Urothelium cell line (cell line): ENCODE measurements at regions not wholly inside any gene's neighbourhood (a gene's known extent, or its start where the extent isn't known, plus 50 kb on each side); places are given as distances from the start of the nearest gene placed in this dataset.

Experiments
- DNase-seq: peaks from one replicate; pipeline ENCODE4 v3.0.0; 2011; ENCODE audit warnings: low spot score, mixed read lengths
- FAIRE-seq: peaks from 2 replicates; lab custom pipeline; 2011; peaks lifted over from hg19 to GRCh38; lab: Jason Lieb, UNC

DNA sequence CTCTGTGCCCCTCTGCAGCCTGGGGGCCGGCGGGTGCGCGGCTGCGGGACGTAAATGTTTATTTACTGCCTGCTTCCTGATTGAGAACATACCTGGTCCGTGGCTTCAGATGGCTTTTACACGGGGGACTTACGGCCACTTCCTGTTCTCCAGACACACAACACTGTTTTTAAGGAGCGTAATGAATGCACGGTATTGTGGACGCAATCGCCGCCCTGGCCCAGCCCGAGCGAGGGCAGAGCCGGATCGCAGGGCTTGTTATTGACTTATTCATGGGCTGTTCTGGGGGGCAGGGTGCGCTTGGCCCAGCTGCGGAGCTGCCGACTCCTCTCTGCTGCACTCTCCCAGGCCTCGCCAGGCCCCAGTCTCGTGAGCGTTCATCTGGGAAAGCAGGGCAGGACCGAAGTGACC is 52.8 kb upstream of the ACTRT2 start:
- DNase-seq (no peak), FAIRE-seq (no peak)

DNA sequence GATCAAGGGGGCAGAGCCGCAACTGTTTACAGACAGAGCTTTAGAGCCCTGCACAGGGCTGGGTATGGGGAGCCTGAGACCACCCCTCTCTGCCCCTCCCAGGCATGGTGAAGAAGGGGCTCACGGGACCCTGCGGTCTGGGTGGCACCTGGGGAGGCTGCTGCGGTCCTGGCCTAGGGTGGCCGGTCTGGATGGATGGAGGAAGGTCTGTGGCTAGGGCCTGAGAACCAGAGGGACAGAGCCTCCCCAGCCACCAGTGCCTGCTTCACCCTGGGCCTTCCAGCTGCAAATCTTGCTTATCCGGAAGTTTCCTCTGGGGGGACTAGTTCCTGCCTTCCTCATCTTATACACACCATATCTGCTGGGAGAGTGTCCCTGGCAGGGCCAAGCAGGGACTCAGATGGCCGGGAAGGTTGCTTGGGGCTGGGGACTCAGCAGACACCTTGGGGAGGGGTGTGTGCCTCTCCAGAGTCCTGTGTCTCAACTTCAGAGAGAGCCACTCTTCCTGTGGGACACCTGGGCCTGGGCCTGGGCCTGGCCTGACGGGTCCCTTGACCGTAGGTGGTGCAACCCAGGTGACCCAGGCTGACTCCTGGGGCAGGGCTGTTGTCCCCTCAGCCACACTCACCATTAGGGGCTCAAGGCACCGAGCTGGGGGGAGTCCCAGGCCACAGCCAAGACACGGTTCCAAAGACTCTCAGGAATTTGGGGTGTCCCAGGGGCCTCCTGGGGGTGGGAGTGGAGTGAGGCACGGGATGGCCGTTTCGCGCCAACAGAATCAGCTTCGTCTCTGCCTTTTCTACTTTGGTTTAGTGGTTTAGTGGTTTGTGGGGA is 52.0 kb upstream of the ACTRT2 start:
- FAIRE-seq = no peak
- no peak for DNase-seq

- FAIRE-seq = no peak
- no peak for DNase-seq
Observed at GRCh38 chr1:2969845-2970291, 51.4 kb upstream of the ACTRT2 start.

DNA sequence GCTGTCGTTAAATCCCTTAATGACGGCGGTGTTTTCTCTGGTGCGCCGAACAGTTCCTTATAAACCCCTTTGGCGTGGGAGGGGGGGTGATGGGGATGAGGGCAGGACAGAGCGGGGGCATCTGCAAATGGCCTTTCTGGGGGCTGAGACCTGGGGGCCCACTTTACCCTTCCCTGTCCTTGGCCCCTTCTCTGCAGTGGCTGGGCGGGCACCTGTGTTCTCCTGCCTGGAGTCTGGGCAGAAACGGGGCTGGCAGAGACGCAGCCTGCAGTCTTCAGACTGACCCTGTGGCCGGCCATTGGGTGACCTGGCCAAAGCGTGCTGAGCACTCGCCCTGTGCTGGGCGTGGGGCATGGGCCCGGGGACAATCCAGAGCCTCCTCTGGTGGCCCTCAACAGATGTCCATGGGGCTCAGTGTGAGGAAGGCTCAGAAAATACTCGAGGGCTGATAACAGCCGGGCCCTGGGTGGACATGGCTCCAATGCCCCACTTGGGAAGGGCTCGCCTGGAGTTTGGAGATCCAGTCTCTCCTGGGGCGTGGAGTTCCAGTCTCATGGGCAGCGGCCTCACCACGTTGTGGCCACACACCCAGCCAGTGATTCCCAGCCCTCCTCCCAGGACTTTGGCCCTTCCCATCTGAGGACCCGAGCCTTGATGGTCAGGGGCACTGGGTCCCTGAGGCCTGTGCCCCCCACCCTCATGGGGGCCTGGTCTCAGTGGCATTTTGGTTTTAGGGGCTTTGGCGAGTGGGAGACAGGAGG is 50.8 kb upstream of the ACTRT2 start:
- FAIRE-seq = no peak
- DNase-seq = no peak

GRCh38 chr1:2971101-2971501 is 50.2 kb upstream of the ACTRT2 start:
- no peak for FAIRE-seq

More at GRCh38 chr1:2971101-2971501, 50.2 kb upstream of the ACTRT2 start:
- no peak for DNase-seq
